GF-D8 (cell line): ENCODE measurements at regions not wholly inside any gene's neighbourhood (a gene's known extent, or its start where the extent isn't known, plus 50 kb on each side); places are given as distances from the start of the nearest gene placed in this dataset.
"Not testable (repeated sequence)": the region's sequence is repeated elsewhere in the genome, so short reads cannot be mapped to it uniquely, and the experiment has no call there.

Experiments
- DNase-seq: peaks from one replicate; lab custom pipeline; 2025; lab: John Stamatoyannopoulos, UW

DNA sequence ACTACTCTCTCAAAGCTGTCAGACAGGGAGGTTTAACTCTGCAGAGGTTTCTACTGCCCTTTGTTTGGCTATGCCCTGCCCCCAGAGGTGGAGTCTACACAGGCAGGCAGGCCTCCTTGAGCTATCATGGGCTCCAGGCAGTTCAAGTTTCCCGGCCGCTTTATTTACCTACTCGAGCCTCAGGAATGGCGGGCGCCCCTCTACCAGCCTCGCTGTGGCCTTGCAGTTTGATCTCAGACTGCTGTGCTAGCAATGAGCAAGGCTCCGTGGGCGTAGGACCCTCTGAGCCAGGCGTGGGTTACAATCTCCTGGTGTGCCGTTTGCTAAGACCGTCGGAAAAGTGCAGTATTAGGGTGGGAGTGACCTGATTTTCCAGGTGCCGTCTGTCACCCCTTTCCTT lies 124.3 kb downstream of the PTCHD1 start:
- DNase-seq = not testable (repeated sequence)

DNA sequence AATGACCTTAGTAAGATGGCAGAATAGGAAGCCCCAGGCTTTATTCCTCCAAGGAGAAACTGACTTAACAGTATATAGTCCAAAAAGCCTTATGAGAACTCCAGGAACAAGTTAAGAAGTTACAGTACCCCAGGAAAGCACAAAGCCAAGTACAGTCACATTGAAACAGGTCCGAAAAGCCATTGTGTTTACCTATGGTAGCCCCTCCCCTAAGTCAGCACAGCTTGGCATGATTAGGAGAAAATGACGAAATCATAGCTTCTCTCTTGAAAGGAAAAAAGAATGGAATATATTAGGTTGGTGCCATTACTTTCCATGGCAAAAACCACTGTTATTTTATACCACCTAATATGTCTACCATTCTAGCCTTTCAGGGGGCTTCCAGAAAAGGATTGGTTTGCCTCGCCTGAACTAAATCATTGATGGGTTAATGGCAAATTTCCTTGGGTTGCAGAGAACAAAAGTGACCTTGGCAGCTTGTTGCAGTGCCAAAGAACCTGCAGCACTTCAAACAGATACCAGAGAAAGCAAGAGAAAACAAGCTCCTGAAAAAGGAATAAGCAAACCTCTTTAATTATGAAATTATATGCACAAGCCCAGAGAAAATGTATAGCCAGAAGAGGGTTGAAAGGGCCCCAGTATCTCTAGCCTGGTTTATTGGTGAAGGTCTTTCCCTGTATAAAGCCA lies 130.6 kb downstream of the PTCHD1 start:
- DNase-seq = no peak

- DNase-seq = no peak
These were observed 131.3 kb downstream of the PTCHD1 start for GRCh38 chrX:23465985-23466384.

DNA sequence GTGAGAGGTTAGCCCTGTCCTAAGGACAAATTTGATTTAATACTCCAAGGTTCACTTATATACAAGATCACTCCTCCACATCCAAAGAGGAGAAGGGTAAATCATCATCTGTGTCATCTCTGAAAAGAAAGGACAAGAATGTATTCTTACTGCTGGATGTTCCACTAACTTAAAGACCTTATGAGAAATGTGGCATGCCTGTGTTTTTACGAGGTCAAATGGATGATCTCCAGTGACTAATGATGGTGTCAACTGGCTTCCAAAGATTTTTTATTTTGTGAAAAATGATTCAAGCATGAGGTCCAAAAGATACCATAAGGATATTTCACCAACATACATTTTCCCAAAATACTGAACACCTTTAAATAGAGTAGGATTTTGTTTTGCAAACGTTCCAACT lies 143.4 kb downstream of the PTCHD1 start:
- DNase-seq = no peak

DNA sequence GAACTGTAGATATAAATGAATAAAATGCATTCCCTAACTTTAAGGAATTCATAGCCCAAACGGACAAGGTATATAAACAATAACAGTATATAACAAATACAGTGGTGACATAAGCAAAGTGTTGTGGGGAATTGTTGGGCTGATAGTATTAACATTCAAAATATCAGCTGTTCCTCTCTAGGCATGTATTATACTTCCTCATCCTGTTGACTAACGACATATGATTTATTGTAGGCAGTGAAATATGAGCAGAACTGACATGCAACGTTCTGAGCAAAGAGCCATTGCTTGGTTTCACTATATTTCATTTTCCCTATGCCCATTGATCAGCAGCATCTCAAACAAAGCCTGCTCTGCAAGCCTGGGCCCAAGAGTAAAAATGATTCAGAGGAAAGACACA lies 143.9 kb downstream of the PTCHD1 start:
- DNase-seq = no peak

GRCh38 chrX:23482561-23482960 lies 147.9 kb downstream of the PTCHD1 start:
- no peak for DNase-seq

DNA sequence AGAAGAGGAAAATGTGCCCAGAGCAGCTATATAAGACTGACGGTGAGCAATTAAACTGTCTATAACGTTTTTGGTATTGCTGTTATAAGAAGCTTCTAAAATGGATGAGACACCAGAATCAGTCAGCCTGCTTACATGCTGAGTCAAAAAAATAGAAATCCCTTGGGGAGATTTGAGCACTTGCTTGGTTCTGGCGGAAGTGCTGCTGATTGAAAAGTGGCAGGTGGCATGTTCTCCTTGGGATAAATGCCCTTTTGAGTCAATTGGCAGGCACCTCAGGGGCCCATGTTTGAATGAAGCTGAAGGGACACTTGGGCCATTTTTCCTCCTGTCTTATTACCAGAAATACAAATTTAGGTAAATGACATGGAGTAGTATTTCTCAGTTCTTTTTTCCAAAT lies 148.7 kb downstream of the PTCHD1 start:
- no peak for DNase-seq

GRCh38 chrX:23493941-23494374 lies 159.3 kb downstream of the PTCHD1 start:
- DNase-seq = peak; percentile 72

GRCh38 chrX:23494741-23495140 lies 160.1 kb downstream of the PTCHD1 start:
- no peak for DNase-seq

- DNase-seq = no peak
These were observed 163.3 kb downstream of the PTCHD1 start for GRCh38 chrX:23497919-23498318.

- DNase-seq = no peak
These were observed 165.3 kb upstream of the PRDX4 start for GRCh38 chrX:23501974-23502373.

DNA sequence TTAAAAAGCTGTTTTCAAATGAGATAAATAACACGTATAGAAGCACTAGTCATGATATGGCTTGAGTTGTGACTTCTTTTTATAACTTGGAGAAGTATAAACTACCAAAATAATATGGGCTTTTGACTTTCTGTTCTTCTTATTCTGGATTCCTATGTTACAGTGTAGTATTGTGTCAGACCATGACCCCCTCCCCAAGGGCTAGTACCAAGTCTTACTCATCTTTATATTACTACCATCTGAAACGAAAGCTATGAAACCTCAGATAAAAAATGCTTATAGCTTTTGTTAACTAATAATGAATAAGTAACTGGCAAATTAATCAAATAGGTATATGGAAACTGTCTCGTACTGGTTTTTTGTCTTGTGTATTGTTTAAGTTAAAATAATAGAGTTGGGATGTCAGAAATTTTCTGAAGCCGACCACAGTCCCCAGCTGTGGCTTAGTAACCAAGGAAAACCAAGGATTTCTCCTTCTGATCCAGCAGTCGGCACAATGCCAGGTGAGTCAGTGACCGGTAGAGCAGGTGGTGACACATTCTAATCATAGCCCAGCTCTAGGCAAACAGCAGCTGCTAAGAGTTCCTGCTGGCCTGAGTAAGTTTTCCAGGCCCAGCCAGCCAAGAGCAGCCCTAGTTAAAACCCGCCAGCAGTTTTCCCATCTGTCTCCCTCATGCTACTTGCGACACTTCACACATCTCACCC lies 163.3 kb upstream of the PRDX4 start:
- DNase-seq = no peak

DNA sequence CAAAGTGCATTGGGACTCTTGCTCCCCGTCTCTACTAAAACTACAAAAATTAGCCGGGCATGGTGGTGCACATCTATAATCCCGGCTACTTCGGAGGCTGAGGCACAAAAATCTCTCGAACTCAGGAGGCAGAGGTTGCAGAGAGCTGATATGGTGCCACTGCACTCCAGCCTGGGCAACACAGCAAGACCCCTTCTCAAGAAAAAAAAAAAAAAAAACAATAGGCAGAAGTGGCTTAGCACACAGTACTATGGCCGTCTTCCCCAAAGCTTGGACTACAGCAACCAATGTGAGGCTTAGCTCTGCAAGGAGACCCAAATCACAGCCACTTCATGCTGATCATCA lies 162.8 kb upstream of the PRDX4 start:
- DNase-seq = no peak

- no peak for DNase-seq
These were observed 162.4 kb upstream of the PRDX4 start for GRCh38 chrX:23504895-23505294.

- no peak for DNase-seq
These were observed 161.6 kb upstream of the PRDX4 start for GRCh38 chrX:23505531-23506303.

- DNase-seq = no peak
These were observed 158.0 kb upstream of the PRDX4 start for GRCh38 chrX:23509256-23509655.

DNA sequence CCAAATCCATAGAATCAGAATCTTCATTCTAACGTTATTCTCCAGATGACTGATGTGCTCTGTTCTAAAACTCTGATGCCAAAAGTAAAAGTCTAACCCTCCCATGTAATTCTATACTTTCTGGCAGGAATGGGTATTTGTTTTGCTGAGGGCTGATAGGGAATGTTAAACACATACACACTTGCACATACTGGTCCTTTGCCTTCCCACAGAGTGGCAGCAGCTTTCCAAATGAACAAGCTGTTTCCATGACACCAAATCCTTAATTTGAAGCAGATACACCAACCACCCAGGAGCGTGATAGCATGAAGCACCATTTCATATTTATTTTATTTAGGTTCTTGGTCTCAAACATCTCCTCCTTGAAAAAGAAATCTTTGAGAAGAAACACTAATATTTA lies 155.5 kb upstream of the PRDX4 start:
- DNase-seq = no peak

DNA sequence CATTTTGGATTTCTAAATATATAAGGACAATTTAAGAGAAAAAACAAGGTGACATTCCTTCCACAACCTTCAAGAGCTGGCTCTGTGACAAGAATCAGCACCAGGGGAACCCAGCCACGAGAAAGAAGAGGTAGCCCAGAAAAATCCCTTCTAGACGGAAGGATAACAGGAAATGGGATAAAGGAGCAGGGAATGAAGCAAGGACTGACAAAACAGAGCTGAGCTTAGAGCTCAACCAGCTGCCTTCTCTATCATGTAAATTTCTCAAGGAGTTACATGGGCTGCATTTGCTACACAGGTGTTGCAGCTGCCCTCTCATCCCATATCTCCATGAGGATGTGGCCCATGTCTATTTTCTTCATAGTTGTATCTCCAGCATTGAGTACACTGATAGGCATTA lies 154.2 kb upstream of the PRDX4 start:
- no peak for DNase-seq

DNA sequence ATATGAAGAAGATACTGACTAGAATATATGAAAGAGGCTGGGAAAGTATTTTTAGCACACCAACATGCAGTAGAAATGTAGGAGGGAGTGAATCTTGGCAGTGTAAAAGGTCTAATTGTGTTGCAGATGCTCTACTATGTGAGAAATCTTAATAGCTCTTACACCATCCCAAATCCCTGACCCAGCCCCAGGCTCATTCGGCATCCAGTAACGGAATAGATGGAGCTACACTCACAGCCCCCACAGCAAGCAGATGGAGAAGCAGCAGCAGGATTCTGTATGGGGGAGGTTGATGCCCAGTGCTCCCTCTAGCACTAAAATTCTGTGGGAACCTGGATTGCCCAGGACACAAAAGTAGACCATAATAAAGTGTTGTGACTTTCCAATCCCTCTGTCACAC lies 153.2 kb upstream of the PRDX4 start:
- no peak for DNase-seq

DNA sequence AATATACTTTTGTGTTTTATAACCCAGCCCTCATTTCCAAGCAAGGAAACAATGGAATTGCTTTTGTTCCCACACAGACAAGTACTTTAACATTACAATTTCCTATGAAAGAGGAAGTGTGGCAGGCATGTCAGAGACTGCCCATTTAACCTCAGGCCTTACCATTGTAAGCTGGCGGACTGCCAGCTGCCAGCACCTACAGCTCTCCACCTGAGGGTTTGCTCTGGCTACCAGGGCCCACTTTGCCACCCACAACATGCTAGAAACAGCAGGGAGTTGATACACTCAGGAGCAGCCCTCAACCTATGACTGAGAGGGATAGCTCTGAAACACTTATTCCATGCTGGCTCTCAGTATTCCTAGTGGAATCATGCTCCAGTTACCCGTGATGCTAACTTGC lies 152.3 kb upstream of the PRDX4 start:
- DNase-seq = no peak

GRCh38 chrX:23523026-23523657 lies 144.2 kb upstream of the PRDX4 start:
- DNase-seq = not testable (repeated sequence)

DNA sequence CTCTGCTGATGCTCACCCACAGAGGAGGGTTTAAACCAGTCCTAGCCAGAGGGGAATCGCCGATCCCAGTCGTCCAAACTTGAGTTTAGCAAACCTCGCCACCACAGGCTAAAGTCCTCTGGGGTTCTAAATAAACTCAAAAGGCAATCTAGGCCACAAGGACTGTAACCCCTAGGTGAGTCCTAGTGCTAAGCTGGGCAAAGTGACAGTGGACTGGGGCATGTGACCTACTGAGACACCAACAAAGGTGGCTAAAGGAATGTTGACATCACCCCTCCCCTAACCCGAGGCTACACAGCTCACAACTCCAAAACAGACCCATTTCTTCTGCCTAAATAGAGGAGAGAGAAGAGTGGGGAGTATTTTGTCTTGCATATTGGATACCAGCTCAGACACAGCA lies 142.8 kb upstream of the PRDX4 start:
- DNase-seq = no peak

DNA sequence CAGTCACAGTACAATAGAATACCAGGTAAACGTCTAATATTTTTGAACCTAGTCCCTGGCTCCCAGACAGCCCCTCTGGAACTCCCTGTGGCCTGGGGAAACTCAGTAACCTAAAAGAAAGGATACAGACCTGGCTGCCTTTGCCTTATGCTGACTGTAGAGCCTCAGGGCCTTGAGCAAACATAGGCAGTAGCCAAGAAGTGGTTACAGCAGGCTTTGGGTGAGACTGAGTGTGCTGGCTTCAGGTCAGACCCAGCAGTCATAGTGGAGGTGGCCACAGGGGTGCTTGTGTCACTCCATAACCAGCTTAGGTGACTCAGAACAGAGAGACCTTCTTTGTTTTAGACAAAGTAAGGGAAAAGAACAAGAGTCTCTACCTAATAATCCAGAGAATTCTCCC lies 141.8 kb upstream of the PRDX4 start:
- no peak for DNase-seq
